ENCODE measurements at regions not wholly inside any gene's neighbourhood (a gene's known extent, or its start where the extent isn't known, plus 50 kb on each side); places are given as distances from the start of the nearest gene placed in this dataset.

DNA sequence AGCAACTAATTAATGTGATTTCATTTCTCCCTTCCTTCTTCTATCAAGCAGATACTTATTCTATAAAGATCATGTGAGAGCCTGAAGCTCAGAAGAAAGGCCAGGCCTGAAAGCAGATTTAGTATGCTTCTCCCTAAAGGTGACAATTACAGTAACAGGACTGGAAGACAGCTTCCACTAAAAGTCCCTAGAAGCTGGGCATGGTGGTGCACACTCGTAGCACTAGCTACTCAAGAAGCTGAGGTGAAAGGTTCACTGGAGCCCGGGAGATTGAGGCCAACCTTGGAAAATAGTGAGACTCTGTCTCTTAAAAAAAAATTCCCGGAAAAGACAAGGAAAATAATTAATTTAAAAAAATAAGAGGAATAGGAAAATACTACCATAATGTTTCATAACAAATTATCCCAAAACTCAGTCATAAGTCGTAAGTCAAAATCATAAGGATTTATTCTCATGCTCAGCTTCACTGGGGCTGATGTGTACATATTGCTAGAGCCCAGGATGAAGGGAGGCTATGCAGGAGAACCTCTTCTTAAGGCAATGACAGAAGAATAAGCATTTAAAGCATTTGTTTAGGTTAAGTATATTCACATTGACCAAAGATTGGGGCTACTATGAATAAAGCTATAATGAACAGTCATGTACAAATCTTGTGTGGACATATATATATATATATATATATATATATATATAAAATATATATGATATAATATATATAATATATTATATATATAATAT lies 210.8 kb upstream of the SMARCA2 start:
- Mint-ChIP-seq H3K4me3 (no peak overlapping the region), H3K4me1 (no peaks in the 10 kb centered on the region), H3K27me3 (no peaks in the 10 kb centered on the region), H3K9me3 (no peaks in the 10 kb centered on the region), H3K27ac (no peak overlapping the region)
- DNase-seq: no peak
- ATAC-seq: peak; percentile 82

DNA sequence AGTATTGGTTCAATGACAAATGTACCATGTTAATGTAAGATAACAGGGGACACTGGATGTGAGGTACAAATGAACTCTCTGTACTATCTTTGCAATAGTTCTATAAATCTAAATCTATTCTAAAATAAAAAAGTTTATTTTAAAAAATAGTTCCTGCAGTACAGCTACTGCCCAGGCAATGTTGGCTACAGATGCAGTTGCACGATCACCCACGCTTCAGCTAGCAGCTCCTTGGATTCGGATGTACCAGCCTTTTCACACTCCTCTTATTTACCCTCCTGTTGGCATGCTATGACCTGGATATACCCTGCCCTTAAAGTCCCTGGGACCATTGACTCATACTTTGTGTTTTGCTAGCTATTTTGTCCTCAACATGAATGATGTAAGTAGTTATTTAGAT lies 185.4 kb upstream of the SMARCA2 start:
- ATAC-seq (no peak), DNase-seq (no peak)
- H3K4me3 Mint-ChIP-seq: no peak overlapping the region
- no peaks in the 10 kb centered on the region for H3K9me3 Mint-ChIP-seq
- H3K27me3 Mint-ChIP-seq: peaks cover 22% of the 10 kb centered on the region
- no peaks in the 10 kb centered on the region for H3K4me1 Mint-ChIP-seq
- no peak overlapping the region for H3K27ac Mint-ChIP-seq

DNA sequence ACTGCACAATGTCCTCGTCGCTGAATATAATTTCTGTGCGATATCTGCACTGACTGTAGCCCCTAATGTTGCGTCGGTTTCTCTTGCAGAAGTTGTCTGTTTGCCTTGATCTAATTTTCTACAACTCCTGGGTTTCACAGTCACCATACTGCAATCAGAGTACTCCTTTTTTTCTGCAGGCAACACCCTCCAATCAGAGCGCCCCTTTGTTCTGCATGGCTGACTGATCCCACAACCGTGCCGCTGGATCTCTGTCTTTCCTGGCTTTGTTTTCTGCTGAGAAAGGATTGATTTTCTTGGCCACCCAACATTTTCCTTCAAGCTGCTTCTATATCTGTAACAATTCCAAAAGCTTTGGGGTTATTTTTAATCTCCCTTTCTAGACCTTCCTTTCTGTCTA lies 182.2 kb upstream of the SMARCA2 start:
- H3K4me1 Mint-ChIP-seq: no peaks in the 10 kb centered on the region
- H3K27me3 Mint-ChIP-seq: peaks cover 7% of the 10 kb centered on the region
- no peaks in the 10 kb centered on the region for H3K9me3 Mint-ChIP-seq
- ATAC-seq: no peak
- DNase-seq: no peak
- H3K27ac Mint-ChIP-seq: no peak overlapping the region
- H3K4me3 Mint-ChIP-seq: no peak overlapping the region

DNA sequence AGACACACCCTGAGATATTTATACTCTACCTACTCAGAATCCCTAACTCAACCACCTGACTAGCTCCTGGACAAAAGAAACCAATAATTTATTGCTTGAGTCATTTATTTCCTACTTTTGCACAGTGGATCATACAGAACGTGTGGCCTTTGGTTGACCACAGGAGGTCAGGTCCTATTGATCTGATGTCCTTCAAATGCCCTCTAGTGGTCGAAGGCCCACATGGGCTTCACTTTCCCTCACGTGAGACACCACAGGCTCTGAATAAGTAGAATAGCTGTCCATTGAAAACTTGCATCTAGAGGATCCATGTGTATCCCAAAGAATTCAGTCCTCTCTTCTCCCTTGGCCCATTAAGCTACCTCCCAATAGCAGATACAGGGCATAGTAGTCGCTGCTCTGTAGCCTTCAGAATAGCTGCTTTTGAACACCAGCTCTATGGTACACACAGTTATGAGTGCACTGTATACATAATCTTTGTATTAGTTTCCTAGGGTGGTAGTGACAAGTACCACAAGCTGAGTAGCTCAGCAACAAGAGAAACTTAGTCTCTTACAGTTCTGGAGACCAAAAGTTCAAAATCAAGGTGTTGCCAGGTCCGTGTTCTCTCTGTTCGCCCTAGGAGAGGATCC lies 177.6 kb upstream of the SMARCA2 start:
- H3K4me1 Mint-ChIP-seq: no peaks in the 10 kb centered on the region
- no peak overlapping the region for H3K4me3 Mint-ChIP-seq
- DNase-seq (peak in 1 of 2 donors; percentile 11), ATAC-seq (no peak)
- H3K27me3 Mint-ChIP-seq: peaks cover 7% of the 10 kb centered on the region
- H3K27ac Mint-ChIP-seq: no peak overlapping the region
- H3K9me3 Mint-ChIP-seq: no peaks in the 10 kb centered on the region

DNA sequence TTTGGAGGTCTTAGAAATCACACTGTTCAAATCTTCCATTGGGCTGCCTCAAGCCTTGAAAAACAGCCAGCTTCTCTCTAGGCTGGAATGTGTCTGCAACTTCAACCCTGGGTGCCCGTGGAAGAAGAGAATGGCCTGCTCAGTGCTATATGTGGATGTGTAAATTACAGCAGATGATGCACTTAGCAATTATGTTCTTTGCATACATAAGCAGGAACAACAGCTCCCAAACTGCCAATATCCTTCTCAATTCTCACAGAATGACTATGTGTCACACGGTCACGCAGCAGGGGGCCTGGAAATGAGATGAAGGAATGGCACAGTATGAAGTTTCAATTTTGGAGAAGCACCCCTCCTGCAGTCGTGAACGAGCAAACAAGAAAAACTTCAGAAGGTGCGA lies 175.2 kb upstream of the SMARCA2 start:
- DNase-seq: no peak

DNA sequence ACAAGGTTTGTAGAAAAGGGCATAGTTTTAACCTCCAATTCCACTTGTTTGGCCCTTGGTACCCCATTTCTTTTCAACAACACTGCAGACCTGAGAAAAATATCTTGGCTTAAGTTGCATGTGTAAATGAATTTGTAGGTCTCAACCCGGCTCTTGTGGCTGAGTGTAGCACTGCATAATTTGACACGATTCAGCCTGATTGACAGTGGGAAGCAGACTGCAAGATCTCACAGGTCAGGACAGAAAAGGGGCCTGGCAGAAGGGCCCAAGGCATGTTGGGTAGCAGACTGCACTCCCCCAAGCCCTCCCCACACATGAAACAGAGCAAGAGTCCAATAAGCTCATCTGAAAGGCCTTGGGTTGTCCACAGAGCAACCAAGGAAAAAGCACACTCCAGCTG lies 169.7 kb upstream of the SMARCA2 start:
- peaks cover 8% of the 10 kb centered on the region for H3K27me3 Mint-ChIP-seq
- no peaks in the 10 kb centered on the region for H3K4me1 Mint-ChIP-seq
- H3K27ac Mint-ChIP-seq: no peak overlapping the region
- H3K9me3 Mint-ChIP-seq: no peaks in the 10 kb centered on the region
- DNase-seq (no peak), ATAC-seq (no peak)
- no peak overlapping the region for H3K4me3 Mint-ChIP-seq

More for the DNA sequence above, 175.2 kb upstream of the SMARCA2 start:
- H3K27me3 Mint-ChIP-seq: no peaks in the 10 kb centered on the region
- peak overlapping the region in 1 of 2 donors; percentile 3 for H3K27ac Mint-ChIP-seq
- no peak for ATAC-seq
- no peaks in the 10 kb centered on the region for H3K4me1 Mint-ChIP-seq
- no peak overlapping the region for H3K4me3 Mint-ChIP-seq
- no peaks in the 10 kb centered on the region for H3K9me3 Mint-ChIP-seq

DNA sequence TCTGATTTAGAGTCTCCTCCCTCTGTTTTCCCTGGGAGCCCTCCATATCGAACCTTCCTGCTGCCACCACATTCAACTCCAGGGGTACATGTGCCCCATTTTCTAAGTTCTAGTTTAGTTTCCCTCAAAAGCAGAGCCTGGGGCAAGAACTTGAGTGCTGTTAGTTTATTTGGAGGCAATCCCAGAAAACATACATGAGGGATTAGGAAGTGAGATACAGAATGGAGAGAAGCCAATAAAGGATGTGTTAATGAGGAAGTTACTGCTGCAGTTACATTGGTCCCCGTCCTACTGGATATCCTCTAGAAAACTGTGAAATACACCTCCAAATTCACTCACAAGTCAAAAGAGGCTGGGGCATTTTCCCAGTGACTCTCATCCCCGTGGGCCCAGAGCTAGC lies 159.4 kb upstream of the SMARCA2 start:
- ATAC-seq: no peak

DNA sequence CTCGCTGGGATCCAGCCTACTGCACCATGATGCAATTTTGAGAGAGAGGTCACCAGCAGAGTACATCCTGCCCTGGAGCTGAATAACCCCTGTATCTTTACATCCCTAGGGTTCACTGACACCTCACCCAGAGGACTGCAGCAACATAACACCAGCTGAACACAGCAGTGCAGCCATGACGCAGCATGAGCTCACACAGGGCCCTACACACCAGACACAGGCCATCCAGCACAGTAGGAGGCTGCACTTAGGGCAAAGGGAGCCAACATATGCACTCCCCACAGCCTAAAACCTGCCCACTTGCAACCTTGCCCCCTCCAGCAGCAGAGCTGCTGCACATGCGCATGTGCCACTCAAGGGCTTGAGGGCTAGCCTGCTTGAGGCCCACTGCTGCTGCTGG lies 157.3 kb upstream of the SMARCA2 start:
- Mint-ChIP-seq H3K27ac (no peak overlapping the region), H3K27me3 (peaks cover 11% of the 10 kb centered on the region), H3K4me1 (peaks cover 13% of the 10 kb centered on the region), H3K9me3 (peaks cover 5 to 14% of the 10 kb centered on the region in 2 donors), H3K4me3 (no peak overlapping the region)
- ATAC-seq (no peak), DNase-seq (no peak)

More for the DNA sequence above, 159.4 kb upstream of the SMARCA2 start:
- DNase-seq: no peak
- H3K9me3 Mint-ChIP-seq: peaks cover under 1 to 11% of the 10 kb centered on the region in 2 donors
- peaks cover 8% of the 10 kb centered on the region for H3K27me3 Mint-ChIP-seq
- no peaks in the 10 kb centered on the region for H3K4me1 Mint-ChIP-seq
- H3K27ac Mint-ChIP-seq: no peak overlapping the region
- H3K4me3 Mint-ChIP-seq: no peak overlapping the region

DNA sequence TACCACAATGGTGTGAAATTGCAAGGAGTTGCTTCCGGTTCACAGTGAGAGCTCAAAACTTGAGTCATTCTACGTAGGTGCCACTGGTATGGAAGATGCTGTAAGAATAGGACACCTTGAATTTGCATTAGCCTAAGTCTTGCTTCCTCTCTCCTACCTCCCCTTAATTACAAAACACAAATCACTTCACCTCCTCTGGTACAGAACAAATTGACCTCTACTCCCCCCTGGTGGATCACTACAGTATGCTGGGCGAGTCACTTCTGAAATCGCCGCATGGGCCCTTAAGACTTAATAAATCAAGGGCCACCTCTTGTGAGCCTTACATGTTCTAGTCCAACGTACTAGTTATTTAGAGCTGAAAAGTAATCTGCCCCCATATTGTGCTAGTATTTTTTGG lies 145.3 kb upstream of the SMARCA2 start:
- peak; percentile 35 to 44 for DNase-seq
- Mint-ChIP-seq H3K27ac (no peak overlapping the region), H3K4me3 (no peak overlapping the region), H3K9me3 (no peaks in the 10 kb centered on the region), H3K4me1 (peaks cover 18% of the 10 kb centered on the region), H3K27me3 (peaks cover 36% of the 10 kb centered on the region)
- peak; percentile 87 for ATAC-seq

DNA sequence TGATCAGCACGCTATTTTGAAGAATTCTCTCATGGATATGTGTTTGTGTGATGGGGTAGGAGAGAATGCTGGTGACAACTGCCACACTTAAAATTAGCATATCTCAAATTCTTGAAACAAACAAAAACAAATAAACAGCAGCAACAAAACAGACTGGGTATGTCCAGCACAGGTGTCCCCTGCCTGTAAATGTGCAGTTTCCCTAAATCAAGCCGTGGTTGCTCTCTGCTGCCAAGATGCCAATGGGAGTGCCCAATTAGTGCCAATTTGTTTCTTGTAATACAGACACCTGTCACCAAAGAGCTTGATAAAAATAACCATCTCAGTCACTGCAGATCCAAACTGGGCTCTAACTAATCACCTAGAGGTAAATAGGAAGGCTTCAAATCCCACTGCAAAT lies 144.2 kb upstream of the SMARCA2 start:
- Mint-ChIP-seq H3K9me3 (no peaks in the 10 kb centered on the region), H3K27ac (no peak overlapping the region), H3K4me3 (no peak overlapping the region), H3K4me1 (peaks cover 28% of the 10 kb centered on the region), H3K27me3 (peaks cover 36% of the 10 kb centered on the region)
- DNase-seq (no peak), ATAC-seq (no peak)

DNA sequence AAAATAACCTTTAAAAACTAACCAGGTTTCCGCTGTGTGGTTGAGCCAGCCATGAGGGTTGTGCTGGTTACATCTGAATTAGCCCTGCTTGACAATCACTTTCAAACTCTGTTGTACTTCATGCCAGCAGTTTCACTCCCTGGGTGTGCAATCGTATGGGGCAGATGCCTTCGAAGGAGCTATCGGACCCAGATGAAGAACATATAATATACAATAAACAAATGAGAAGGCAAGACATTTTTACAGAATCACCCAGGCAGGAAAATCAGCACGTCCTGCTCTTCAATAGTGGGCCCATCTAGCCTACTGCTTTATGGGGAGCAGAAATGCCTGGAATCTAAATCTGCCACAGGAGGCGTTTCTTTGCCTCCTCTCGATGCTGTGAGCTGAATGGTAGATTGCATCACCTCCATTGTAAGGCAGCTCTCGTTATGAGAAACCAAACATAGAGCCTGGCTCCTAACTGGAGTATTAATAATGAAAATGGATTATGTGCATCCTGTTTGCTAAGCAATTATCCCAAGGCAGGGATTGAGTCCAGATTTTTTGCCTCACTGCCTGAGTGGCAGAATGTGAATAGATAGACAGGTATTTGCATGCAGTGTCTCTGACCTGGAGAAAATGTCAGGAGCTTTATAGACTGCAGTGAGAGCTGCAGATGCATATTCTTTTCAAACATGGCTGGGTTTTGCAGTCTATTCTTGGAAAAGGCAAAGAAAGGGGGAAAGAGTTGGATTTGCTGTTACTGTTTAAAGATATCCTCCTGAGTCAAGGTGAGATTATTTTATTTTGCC lies 143.3 kb upstream of the SMARCA2 start:
- H3K9me3 Mint-ChIP-seq: no peaks in the 10 kb centered on the region
- peaks cover 37% of the 10 kb centered on the region for H3K4me1 Mint-ChIP-seq
- H3K27me3 Mint-ChIP-seq: peaks cover 29% of the 10 kb centered on the region
- ATAC-seq (no peak), DNase-seq (no peak)
- H3K4me3 Mint-ChIP-seq: no peak overlapping the region
- peak overlapping the region in 1 of 2 donors; percentile 72 for H3K27ac Mint-ChIP-seq

DNA sequence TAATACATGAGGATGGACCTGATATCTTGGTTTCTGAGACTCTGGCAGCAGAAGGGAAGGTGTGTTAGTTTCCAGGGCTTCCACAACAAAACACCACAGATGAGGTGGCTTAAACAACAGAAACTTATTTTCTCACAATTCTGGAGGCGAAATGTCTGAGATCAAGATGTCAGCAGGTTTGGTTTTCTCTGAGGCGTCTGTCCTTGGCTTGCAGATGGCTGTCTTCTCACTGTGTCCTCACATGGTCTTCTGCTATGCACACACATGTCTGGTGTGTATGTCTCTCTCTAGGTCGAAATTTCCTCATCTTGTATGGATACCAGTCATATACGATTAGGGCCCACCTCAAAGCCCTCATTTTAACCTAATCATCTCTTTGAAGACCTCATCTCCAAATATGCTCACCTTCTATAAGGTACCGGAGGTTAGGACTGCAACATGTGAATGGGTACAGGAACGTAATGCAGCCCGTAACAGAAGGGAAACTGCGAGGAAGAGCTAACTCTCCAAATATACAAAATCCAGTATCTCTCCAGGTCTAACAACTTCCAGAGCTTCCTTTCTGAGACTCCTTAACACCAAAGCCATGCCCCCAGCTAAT lies 139.8 kb upstream of the SMARCA2 start:
- no peak for ATAC-seq
- Mint-ChIP-seq H3K27me3 (peaks cover 12% of the 10 kb centered on the region), H3K4me1 (peaks cover 48% of the 10 kb centered on the region), H3K9me3 (no peaks in the 10 kb centered on the region), H3K27ac (peak overlapping the region; percentile 27 to 42), H3K4me3 (peak overlapping the region; percentile 11 to 43)
- no peak for DNase-seq

DNA sequence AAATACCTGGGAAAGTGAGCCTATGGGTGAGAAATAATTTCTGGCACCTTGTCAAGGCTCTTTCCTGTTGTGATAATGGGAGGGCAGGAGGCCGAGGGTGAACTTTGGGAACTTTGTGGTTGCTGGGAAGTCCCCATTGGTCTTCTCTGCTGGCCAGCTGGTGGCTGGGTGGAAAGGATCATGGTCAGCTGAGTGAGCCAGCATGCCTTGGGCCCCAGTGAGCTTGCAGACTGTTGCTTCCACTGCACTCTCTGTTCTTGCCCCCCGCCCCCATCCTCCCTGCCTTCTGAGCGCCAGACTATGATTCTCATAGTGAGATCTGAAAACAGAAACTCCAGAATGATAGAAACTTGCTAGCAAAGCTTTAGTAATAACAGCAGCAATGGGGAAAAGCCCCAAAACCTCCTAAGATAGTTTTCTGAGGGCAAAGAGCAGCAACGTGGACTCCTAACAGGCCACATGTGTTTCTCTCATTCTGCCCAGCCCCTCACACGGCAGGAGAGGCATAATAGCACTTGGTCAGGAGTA lies 139.2 kb upstream of the SMARCA2 start:
- peak overlapping the region; percentile 42 to 87 for H3K27ac Mint-ChIP-seq
- peak overlapping the region; percentile 43 to 70 for H3K4me3 Mint-ChIP-seq
- DNase-seq (peak; percentile 63 to 82), ATAC-seq (peak; percentile 78)
- H3K27me3 Mint-ChIP-seq: peaks cover 12% of the 10 kb centered on the region
- peaks cover 48% of the 10 kb centered on the region for H3K4me1 Mint-ChIP-seq
- H3K9me3 Mint-ChIP-seq: no peaks in the 10 kb centered on the region

DNA sequence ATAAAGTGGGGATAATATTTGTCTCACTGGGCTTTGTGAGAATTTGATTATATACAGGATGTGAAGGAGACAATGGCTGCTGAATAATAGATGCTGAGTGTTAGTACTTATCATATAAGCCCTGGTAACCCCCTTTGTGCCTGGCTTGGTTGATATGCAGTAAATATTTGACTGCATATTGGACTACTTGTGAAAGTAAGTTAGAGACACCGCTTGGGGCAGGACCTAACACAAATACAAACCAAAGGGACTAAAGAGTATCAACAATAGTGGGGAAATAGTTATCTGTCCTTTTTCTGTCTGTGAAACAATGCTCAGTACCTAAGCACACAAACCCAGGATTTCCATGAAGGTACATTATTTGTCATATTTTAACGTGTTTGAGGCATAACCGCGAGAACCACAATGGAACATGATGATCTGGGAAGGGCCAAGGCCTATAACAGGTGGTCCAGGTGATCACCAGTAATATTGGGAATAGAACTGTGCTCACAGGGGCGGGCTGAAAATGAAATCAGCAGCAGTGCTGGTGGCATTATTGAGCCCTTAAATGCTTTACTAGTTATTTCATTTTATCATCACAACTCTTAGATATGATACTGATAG lies 138.2 kb upstream of the SMARCA2 start:
- Mint-ChIP-seq H3K27ac (peak overlapping the region in 1 of 2 donors; percentile 87), H3K4me3 (peak overlapping the region in 1 of 2 donors; percentile 35)

DNA sequence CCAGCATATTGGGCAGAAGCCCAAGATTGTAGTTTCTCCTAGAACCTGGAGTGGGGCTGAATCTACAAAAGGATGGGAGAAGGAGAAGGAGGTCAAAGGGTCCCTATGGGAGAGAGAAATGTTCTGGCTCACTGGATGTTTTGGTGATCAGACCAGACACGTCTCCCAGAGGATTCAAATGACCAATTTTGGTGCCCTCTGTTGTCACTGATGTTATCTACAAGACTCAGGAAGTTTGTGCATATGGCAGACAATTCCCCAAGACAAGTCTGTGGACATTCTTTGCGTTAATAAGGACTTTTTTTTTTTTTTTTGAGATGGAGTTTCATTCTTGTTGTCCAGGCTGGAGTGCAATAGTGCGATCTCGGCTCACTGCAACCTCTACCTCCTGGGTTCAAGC lies 137.2 kb upstream of the SMARCA2 start:
- Mint-ChIP-seq H3K27me3 (peaks cover 1% of the 10 kb centered on the region), H3K27ac (no peak overlapping the region), H3K4me3 (no peak overlapping the region), H3K4me1 (peaks cover 33% of the 10 kb centered on the region), H3K9me3 (no peaks in the 10 kb centered on the region)
- DNase-seq (no peak), ATAC-seq (no peak)

More for the DNA sequence above, 138.2 kb upstream of the SMARCA2 start:
- peak; percentile 18 for ATAC-seq
- peak in 1 of 2 donors; percentile 28 for DNase-seq
- H3K27me3 Mint-ChIP-seq: peaks cover 11% of the 10 kb centered on the region
- H3K4me1 Mint-ChIP-seq: peaks cover 41% of the 10 kb centered on the region
- H3K9me3 Mint-ChIP-seq: no peaks in the 10 kb centered on the region
